ENCODE measurements at regions not wholly inside any gene's neighbourhood (a gene's known extent, or its start where the extent isn't known, plus 50 kb on each side); places are given as distances from the start of the nearest gene placed in this dataset.

GRCh38 chr15:66850078-66850991 is 148.3 kb downstream of the SMAD6 start (continued):
- TF ChIP-seq, protein P1, sequence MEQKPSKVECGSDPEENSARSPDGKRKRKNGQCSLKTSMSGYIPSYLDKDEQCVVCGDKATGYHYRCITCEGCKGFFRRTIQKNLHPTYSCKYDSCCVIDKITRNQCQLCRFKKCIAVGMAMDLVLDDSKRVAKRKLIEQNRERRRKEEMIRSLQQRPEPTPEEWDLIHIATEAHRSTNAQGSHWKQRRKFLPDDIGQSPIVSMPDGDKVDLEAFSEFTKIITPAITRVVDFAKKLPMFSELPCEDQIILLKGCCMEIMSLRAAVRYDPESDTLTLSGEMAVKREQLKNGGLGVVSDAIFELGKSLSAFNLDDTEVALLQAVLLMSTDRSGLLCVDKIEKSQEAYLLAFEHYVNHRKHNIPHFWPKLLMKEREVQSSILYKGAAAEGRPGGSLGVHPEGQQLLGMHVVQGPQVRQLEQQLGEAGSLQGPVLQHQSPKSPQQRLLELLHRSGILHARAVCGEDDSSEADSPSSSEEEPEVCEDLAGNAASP (IDR thresholded peaks at IDR 0.05): no peak
- TF ChIP-seq CREB1 (IDR thresholded peaks at IDR 0.05) (no peak), CREB1 (CRISPR knock-in tag; IDR thresholded peaks at IDR 0.05) (no peak), ZNF592 (IDR thresholded peaks at IDR 0.05) (peak; percentile 55; the same call in 1 of the 2 replicates), ZNF408 (CRISPR knock-in tag; IDR thresholded peaks at IDR 0.05; ENCODE audit: low read depth) (no peak), POU5F1 (IDR thresholded peaks at IDR 0.05; ENCODE audit: borderline replicate concordance, low read depth, low read length, partially characterized antibody) (no peak), HOXB6 (CRISPR knock-in tag; IDR thresholded peaks at IDR 0.05; ENCODE audit: borderline replicate concordance) (no peak), ZBTB49 (CRISPR knock-in tag; IDR thresholded peaks at IDR 0.05; ENCODE audit: borderline replicate concordance) (no peak), POLR2AphosphoS5 (IDR thresholded peaks at IDR 0.05; ENCODE audit: control insufficient read depth, insufficient read depth, low read depth, low read length) (no peak), ZBTB11 (CRISPR knock-in tag; IDR thresholded peaks at IDR 0.05) (no peak)
- TF ChIP-seq, protein P2, sequence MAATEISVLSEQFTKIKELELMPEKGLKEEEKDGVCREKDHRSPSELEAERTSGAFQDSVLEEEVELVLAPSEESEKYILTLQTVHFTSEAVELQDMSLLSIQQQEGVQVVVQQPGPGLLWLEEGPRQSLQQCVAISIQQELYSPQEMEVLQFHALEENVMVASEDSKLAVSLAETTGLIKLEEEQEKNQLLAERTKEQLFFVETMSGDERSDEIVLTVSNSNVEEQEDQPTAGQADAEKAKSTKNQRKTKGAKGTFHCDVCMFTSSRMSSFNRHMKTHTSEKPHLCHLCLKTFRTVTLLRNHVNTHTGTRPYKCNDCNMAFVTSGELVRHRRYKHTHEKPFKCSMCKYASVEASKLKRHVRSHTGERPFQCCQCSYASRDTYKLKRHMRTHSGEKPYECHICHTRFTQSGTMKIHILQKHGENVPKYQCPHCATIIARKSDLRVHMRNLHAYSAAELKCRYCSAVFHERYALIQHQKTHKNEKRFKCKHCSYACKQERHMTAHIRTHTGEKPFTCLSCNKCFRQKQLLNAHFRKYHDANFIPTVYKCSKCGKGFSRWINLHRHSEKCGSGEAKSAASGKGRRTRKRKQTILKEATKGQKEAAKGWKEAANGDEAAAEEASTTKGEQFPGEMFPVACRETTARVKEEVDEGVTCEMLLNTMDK (IDR thresholded peaks at IDR 0.05; ENCODE audit: borderline replicate concordance, insufficient read depth, low read depth, low read length, poor library complexity, severe bottlenecking): no peak
